Stimulated activated CD4-positive, alpha-beta T cell treated with anti-CD3 and anti-CD28 coated beads, TNF-alpha, amount 100 ng/mL, for 48 hours (primary cell): ENCODE measurements at regions not wholly inside any gene's neighbourhood (a gene's known extent, or its start where the extent isn't known, plus 50 kb on each side); places are given as distances from the start of the nearest gene placed in this dataset.
A peak's percentile ranks its signal among the peaks of the same experiment; 100 is the strongest.
"Not testable (repeated sequence)": the region's sequence is repeated elsewhere in the genome, so short reads cannot be mapped to it uniquely, and the experiment has no call there.

ENCODE experiments used
- DNase-seq, 3 donors: peaks; one replicate each; pipeline ENCODE4 v3.0.0-alpha.2; 2020; ENCODE audit warnings: low read depth in 3 of 3

- DNase-seq: no peak
Measured at GRCh38 chr15:70578196-70578595, 185.2 kb downstream of the UACA start.

- no peak for DNase-seq
Measured at GRCh38 chr15:70576696-70577095, 186.7 kb downstream of the UACA start.

GRCh38 chr15:70576276-70576675, 187.1 kb downstream of the UACA start:
- no peak for DNase-seq

GRCh38 chr15:70575231-70576226, 187.8 kb downstream of the UACA start:
- DNase-seq: no peak

GRCh38 chr15:70574325-70574724, 189.0 kb downstream of the UACA start:
- DNase-seq: not testable (repeated sequence)

- no peak for DNase-seq
Measured at GRCh38 chr15:70573121-70573850, 190.1 kb downstream of the UACA start.

GRCh38 chr15:70569714-70570231, 193.6 kb downstream of the UACA start:
- DNase-seq: no peak

- DNase-seq: no peak
Measured at GRCh38 chr15:70569091-70569713, 194.2 kb downstream of the UACA start.

- DNase-seq: no peak
Measured at GRCh38 chr15:70566989-70567388, 196.4 kb downstream of the UACA start.

GRCh38 chr15:70566047-70566835, 197.1 kb downstream of the UACA start:
- DNase-seq: no peak

GRCh38 chr15:70563561-70564095, 199.7 kb downstream of the UACA start:
- DNase-seq: no peak

- DNase-seq: no peak
Measured at GRCh38 chr15:70562906-70563305, 200.5 kb downstream of the UACA start.

GRCh38 chr15:70561885-70562284, 201.5 kb downstream of the UACA start:
- DNase-seq: no peak

- no peak for DNase-seq
Measured at GRCh38 chr15:70560617-70561328, 202.6 kb downstream of the UACA start.

GRCh38 chr15:70559265-70560239, 203.8 kb downstream of the UACA start:
- peak; percentile 39 to 55 (median 47) for DNase-seq

- no peak for DNase-seq
Measured at GRCh38 chr15:70558406-70559264, 204.7 kb downstream of the UACA start.

GRCh38 chr15:70557521-70558258, 205.7 kb downstream of the UACA start:
- no peak for DNase-seq
